GM12875 (cell line): ENCODE measurements at regions not wholly inside any gene's neighbourhood (a gene's known extent, or its start where the extent isn't known, plus 50 kb on each side); places are given as distances from the start of the nearest gene placed in this dataset.
"Not testable (repeated sequence)": the region's sequence is repeated elsewhere in the genome, so short reads cannot be mapped to it uniquely, and the experiment has no call there.

ENCODE experiments used
- H3K4me3 ChIP-seq: one replicate; pipeline ENCODE4 v1.5.1; 2011; ENCODE audit warnings: low read depth, low read length, control low read depth
- TF ChIP-seq, protein P1 (sequence below): IDR thresholded peaks from 2 replicates; pipeline ENCODE4 v1.5.1; 2011; ENCODE audit warnings: low read depth, mild to moderate bottlenecking, control low read depth, inconsistent platforms, low read length, moderate library complexity, borderline replicate concordance; ENCODE audit not compliant: insufficient read depth

DNA sequence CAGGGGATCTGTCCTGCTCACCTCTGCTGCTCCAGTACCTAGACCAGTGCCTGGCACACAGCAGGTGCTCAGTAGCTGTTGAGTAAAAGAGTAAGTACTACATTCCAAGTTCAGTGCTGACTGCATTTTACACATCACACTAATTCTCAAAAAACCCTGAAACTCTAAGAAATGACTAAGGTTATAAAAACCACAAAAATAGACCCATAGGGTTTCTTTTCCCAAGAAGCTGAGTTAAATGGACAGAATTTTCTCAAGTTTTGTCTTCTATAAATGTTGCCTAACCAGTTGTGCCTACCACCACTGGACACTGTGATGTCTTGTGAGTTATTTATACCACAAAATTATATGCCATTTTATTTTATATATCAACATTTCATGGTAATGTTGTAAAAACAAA, 78.9 kb upstream of the RXFP1 start:
- H3K4me3 ChIP-seq = no peak overlapping the region
- TF ChIP-seq, protein P1, sequence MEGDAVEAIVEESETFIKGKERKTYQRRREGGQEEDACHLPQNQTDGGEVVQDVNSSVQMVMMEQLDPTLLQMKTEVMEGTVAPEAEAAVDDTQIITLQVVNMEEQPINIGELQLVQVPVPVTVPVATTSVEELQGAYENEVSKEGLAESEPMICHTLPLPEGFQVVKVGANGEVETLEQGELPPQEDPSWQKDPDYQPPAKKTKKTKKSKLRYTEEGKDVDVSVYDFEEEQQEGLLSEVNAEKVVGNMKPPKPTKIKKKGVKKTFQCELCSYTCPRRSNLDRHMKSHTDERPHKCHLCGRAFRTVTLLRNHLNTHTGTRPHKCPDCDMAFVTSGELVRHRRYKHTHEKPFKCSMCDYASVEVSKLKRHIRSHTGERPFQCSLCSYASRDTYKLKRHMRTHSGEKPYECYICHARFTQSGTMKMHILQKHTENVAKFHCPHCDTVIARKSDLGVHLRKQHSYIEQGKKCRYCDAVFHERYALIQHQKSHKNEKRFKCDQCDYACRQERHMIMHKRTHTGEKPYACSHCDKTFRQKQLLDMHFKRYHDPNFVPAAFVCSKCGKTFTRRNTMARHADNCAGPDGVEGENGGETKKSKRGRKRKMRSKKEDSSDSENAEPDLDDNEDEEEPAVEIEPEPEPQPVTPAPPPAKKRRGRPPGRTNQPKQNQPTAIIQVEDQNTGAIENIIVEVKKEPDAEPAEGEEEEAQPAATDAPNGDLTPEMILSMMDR = no peak

DNA sequence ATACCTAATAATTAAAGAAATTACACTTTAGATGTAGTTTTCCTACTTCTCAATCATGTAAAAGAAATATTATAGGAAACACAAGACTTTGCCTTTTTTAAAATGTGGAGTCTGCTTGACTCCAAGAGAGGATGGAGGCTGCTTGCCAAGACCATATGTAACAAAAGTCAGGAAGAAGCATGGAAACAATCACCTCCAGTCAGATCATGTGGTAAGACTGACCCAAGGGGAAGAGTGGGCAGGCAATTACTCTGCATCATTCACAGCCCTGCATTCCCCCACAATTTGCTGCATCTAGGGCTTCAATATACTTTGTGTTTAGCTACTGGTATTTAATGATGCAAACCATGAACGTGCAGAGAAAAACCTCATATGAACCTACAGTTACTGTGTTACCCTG, 78.0 kb upstream of the RXFP1 start:
- TF ChIP-seq, protein P1 = no peak

DNA sequence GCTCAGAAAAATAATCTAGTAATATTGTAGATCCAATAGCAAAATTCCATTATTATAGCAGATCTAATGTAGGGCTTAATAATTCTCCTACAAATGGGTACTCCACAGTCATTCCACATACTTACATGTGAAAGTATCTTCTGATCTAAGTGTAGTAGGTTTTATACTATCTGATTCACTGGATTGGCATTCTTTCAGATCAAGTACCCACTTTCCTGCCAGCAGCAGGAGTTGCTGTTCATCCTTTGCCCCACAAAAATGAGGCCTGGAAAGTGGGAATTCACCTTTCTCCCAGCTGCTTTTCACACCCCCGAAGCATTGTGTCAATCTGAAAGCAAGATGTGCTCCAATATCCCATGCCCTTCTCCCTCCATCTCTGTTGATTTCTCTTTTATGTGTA, 77.1 kb upstream of the RXFP1 start:
- H3K4me3 ChIP-seq = no peak overlapping the region

More for the DNA sequence above, 78.0 kb upstream of the RXFP1 start:
- H3K4me3 ChIP-seq = no peak overlapping the region

DNA sequence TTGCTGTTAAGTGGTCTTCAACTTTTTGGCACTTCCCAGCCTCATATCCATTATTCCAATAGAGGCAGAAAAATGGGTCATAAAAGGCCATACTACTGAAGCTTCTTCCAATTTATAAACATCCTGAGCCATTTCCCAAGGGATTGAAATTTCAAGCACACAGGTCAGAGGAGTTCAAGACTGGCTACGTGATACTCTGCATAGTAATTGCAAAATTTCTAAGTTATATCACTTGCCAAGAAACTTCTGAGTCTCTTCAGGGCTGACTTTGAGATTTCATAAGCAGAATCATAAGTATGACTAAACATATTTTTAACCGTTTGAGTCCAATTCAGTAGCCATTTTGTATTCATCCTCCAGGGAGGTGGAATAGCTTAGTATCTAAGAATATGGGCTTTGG, 75.6 kb upstream of the RXFP1 start:
- TF ChIP-seq, protein P1 = no peak
- no peak overlapping the region for H3K4me3 ChIP-seq

More for the DNA sequence above, 77.1 kb upstream of the RXFP1 start:
- TF ChIP-seq, protein P1 = no peak

DNA sequence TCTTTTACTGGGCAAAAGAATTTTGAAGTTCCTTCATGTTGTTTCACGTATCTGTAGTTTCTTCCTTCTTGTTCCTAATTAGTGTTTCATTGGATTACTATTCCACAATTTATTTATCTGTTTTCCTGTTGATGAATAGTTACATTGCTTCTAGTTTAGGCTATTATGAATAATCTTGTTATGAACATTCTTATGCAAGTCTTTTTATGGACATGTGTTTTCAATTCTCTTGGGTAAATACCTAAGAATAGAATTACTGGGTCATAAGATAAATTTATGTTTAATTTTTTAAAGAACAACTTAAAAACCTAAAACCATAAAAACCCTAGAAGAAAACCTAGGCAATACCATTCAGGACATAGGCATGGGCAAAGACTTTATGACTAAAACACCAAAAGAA, 70.9 kb upstream of the RXFP1 start:
- no peak overlapping the region for H3K4me3 ChIP-seq
- TF ChIP-seq, protein P1 = no peak

DNA sequence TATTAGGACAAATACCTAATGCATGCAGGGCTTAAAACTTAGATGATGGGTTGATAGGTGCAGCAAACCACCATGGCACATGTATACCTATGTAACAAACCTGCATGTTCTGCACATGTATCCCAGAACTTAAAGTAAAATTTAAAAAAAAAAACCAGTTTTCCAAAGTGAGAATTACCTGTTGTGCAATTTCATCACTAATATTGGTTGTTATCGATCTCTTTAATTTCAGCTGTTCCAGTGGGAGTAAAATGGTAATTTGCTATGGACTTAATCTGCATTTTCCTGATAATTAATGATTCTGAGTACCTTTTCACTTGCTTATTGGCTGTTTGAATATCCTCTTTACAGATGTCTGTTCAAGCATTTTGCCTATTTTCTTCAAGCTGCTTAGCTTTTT, 69.6 kb upstream of the RXFP1 start:
- not testable (repeated sequence) for H3K4me3 ChIP-seq

DNA sequence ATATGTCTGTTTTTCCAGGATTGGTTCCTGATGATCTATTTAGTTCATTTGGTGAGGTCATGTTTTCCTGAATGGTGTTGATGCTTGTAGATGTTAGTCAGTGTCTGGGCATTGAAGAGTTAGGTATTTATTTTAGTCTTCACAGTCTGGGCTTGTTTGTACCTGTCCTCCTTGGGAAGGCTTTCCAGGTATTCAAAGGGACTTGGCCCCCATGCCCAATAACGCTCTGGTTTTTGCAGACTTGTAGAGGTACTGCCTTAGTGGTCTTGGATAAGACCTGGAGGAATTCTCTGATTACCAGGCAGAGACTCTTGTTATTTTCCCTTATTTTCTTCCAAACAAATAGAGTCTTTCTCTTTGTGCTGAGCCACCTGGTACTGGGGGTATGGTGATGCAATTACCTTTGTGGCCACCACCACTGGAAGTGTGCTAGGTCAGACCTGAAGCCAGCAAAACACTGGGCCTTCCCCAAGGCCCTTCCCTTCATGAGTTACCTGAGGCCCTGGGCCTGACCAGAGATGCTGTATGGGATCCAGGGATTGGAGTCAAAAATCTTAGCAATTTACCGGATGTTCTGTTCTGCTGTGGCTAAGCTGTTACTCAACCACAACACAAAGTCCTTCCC, 63.3 kb upstream of the RXFP1 start:
- H3K4me3 ChIP-seq = no peak overlapping the region
- TF ChIP-seq, protein P1 = no peak
